HFFc6 (cell line): ENCODE measurements at regions not wholly inside any gene's neighbourhood (a gene's known extent, or its start where the extent isn't known, plus 50 kb on each side); places are given as distances from the start of the nearest gene placed in this dataset.

Experiments used
- DNase-seq: peaks from one replicate; pipeline ENCODE4 v3.0.0-alpha.2; 2018
- H3K27ac Mint-ChIP-seq: 2 replicates; pipeline ENCODE4 v1.8.0; 2020; ENCODE audit warnings: mild to moderate bottlenecking, mixed read lengths
- H3K27me3 Mint-ChIP-seq: 2 replicates; pipeline ENCODE4 v1.8.0; 2021; ENCODE audit warnings: mild to moderate bottlenecking, moderate library complexity, mixed read lengths; ENCODE audit not compliant: insufficient read depth
- H3K36me3 Mint-ChIP-seq: 2 replicates; pipeline ENCODE4 v1.8.0; 2021; ENCODE audit warnings: low read depth, mixed read lengths
- H3K4me1 Mint-ChIP-seq: 2 replicates; pipeline ENCODE4 v1.8.0; 2020; ENCODE audit warnings: low read depth, mixed read lengths
- H3K4me3 Mint-ChIP-seq: 2 replicates; pipeline ENCODE4 v1.8.0; 2020; ENCODE audit warnings: mild to moderate bottlenecking, moderate library complexity, mixed read lengths
- H3K9me3 Mint-ChIP-seq: 2 replicates; pipeline ENCODE4 v1.8.0; 2020; ENCODE audit warnings: mild to moderate bottlenecking, mixed read lengths
- CTCF ChIP-seq: fragments of 200-600 bp; sonication (generic); IDR thresholded peaks from 2 replicates; pipeline ENCODE4 v1.5.0; 2021; ENCODE audit warnings: antibody characterized with exemption, mild to moderate bottlenecking

- peaks cover 2% of the 10 kb centered on the region; the same call in 1 of the 2 replicates for H3K27me3 Mint-ChIP-seq
- H3K4me1 Mint-ChIP-seq, result no peaks in the 10 kb centered on the region
- DNase-seq, result no peak
- H3K4me3 Mint-ChIP-seq, result no peak overlapping the region
- no peaks in the 10 kb centered on the region for H3K36me3 Mint-ChIP-seq
- H3K27ac Mint-ChIP-seq, result no peak overlapping the region
- H3K9me3 Mint-ChIP-seq, result peaks cover 51% of the 10 kb centered on the region
- no peak for TF ChIP-seq CTCF
Observed at GRCh38 chr2:76310894-76311633, 600.3 kb upstream of the GCFC2 start.

GRCh38 chr2:76307495-76307894 lies 596.8 kb upstream of the GCFC2 start:
- H3K27ac Mint-ChIP-seq, result no peak overlapping the region
- no peaks in the 10 kb centered on the region for H3K36me3 Mint-ChIP-seq
- TF ChIP-seq CTCF, result no peak
- H3K27me3 Mint-ChIP-seq, result peaks cover 2% of the 10 kb centered on the region
- no peak for DNase-seq
- no peaks in the 10 kb centered on the region for H3K4me1 Mint-ChIP-seq
- H3K4me3 Mint-ChIP-seq, result no peak overlapping the region
- peaks cover 46% of the 10 kb centered on the region for H3K9me3 Mint-ChIP-seq

- no peak for TF ChIP-seq CTCF
- Mint-ChIP-seq H3K27ac (no peak overlapping the region), H3K4me3 (no peak overlapping the region), H3K36me3 (no peaks in the 10 kb centered on the region), H3K27me3 (no peaks in the 10 kb centered on the region; the same call in 1 of the 2 replicates), H3K4me1 (no peaks in the 10 kb centered on the region), H3K9me3 (peaks cover 31% of the 10 kb centered on the region)
- DNase-seq, result no peak
Observed at GRCh38 chr2:76298041-76298440, 587.3 kb upstream of the GCFC2 start.

- H3K36me3 Mint-ChIP-seq, result no peaks in the 10 kb centered on the region
- H3K27me3 Mint-ChIP-seq, result no peaks in the 10 kb centered on the region; the same call in 1 of the 2 replicates
- H3K27ac Mint-ChIP-seq, result no peak overlapping the region
- no peak for TF ChIP-seq CTCF
- H3K4me3 Mint-ChIP-seq, result no peak overlapping the region
- DNase-seq, result no peak
- H3K9me3 Mint-ChIP-seq, result peaks cover 27% of the 10 kb centered on the region
- H3K4me1 Mint-ChIP-seq, result no peaks in the 10 kb centered on the region
Observed at GRCh38 chr2:76296438-76296837, 585.7 kb upstream of the GCFC2 start.

GRCh38 chr2:76295762-76296161 lies 585.0 kb upstream of the GCFC2 start:
- no peak for DNase-seq

More at GRCh38 chr2:76295762-76296161, 585.0 kb upstream of the GCFC2 start:
- no peak for TF ChIP-seq CTCF
- Mint-ChIP-seq H3K27ac (no peak overlapping the region), H3K36me3 (no peaks in the 10 kb centered on the region), H3K4me1 (no peaks in the 10 kb centered on the region), H3K9me3 (peaks cover 27% of the 10 kb centered on the region), H3K4me3 (no peak overlapping the region), H3K27me3 (no peaks in the 10 kb centered on the region; the same call in 1 of the 2 replicates)
